HCT116 (cell line): ENCODE measurements at regions not wholly inside any gene's neighbourhood (a gene's known extent, or its start where the extent isn't known, plus 50 kb on each side); places are given as distances from the start of the nearest gene placed in this dataset.

Experiments
- ATAC-seq: fragments of 200-7000 bp; cut with Tn5 transposase; 2 replicates; pipeline ENCODE4 v1.9.1; 2020; ENCODE audit warnings: mild to moderate bottlenecking, moderate library complexity
- BruUV-seq: library from RNA; stranded (reverse); fragments of 400-500 nt; replicated peaks from 2 replicates; lab custom pipeline; 2021; lab: Mats Ljungman, UMichigan
- CTCF ChIA-PET: fragments of 300-600 bp; sonication (Branson Sonifier 250); formaldehyde crosslinking; loops from one replicate; lab custom pipeline; 2021; ENCODE audit warnings: antibody characterized with exemption; lab: Charles Lee
- POLR2A ChIA-PET: fragments of 300-600, 350-600 bp; sonication (Branson Sonifier 250); formaldehyde crosslinking; loops from one replicate; lab custom pipeline; 2021; ENCODE audit warnings: antibody characterized with exemption; lab: Charles Lee
- RAD21 ChIA-PET, 2 experiments: fragments of 300-600 bp; sonication (Branson Sonifier 250); formaldehyde crosslinking; loops; one replicate each; lab custom pipeline; 2023; ENCODE audit warnings: low total read pairs in 2 of 2; ENCODE audit not compliant: uncharacterized antibody in 2 of 2, unreplicated experiment in 2 of 2, low non-redundant PET in 1 of 2; lab: Charles Lee
- DNase-seq: peaks from one replicate; pipeline ENCODE4 v3.0.0-alpha.2; 2010; ENCODE audit warnings: low read depth, low spot score
- H2AFZ ChIP-seq: fragments of 200-600 bp; shearing (Covaris generic), sonication (generic); 2 replicates; pipeline ENCODE4 v1.6.1; 2017; ENCODE audit warnings: low read depth, mixed run types, mixed read lengths, antibody characterized with exemption, low read length; ENCODE audit not compliant: poor library complexity, severe bottlenecking
- H3K27ac ChIP-seq: 2 replicates; pipeline ENCODE4 v1.5.1; 2012; ENCODE audit warnings: low read depth, low read length
- H3K27me3 ChIP-seq: fragments of 200-600 bp; sonication (generic); 2 replicates; pipeline ENCODE4 v1.6.1; 2016; ENCODE audit warnings: mixed run types, low read length, mixed read lengths; ENCODE audit not compliant: insufficient read depth
- H3K36me3 ChIP-seq, 2 experiments: fragments of 200-500 bp in 1 of 2; fragments of 200-600 bp in 1 of 2; sonication (Bioruptor generic) in 1 of 2; sonication (generic) in 1 of 2; 2 replicates each; pipeline versions ENCODE4 v1.5.1 to v1.6.1; 2014 to 2016; ENCODE audit warnings: low read length in 2 of 2, inconsistent platforms in 1 of 2, mixed read lengths in 1 of 2, mixed run types in 1 of 2; ENCODE audit not compliant: insufficient read depth in 2 of 2, control insufficient read depth in 1 of 2
- H3K4me1 ChIP-seq, 2 experiments: fragments of 200-600 bp in 1 of 2; sonication (generic) in 1 of 2; 2 replicates each; pipeline versions ENCODE4 v1.5.1 to v1.6.1; 2012 to 2017; ENCODE audit warnings: low read length in 2 of 2, inconsistent platforms in 1 of 2, mild to moderate bottlenecking in 1 of 2, mixed read lengths in 1 of 2, mixed run types in 1 of 2, moderate library complexity in 1 of 2; ENCODE audit not compliant: insufficient read depth in 2 of 2, control insufficient read depth in 1 of 2
- H3K4me2 ChIP-seq: fragments of 200-600 bp; sonication (generic); 2 replicates; pipeline ENCODE4 v1.6.1; 2017; ENCODE audit warnings: mixed run types, low read length, mixed read lengths
- H3K4me3 ChIP-seq, 2 experiments: fragments of 200-600 bp in 1 of 2; sonication (generic) in 1 of 2; replicated peaks in 1 of 2; 2 replicates each; pipeline ENCODE4 v1.5.1; 2011 to 2016; ENCODE audit warnings: low read length in 2 of 2, control low read depth in 1 of 2, low read depth in 1 of 2, mild to moderate bottlenecking in 1 of 2, mixed read lengths in 1 of 2, mixed run types in 1 of 2
- H3K79me2 ChIP-seq: fragments of 200-600 bp; sonication (generic); 2 replicates; pipeline ENCODE4 v1.6.1; 2017; ENCODE audit warnings: mild to moderate bottlenecking, mixed run types, low read length, moderate library complexity, mixed read lengths; ENCODE audit not compliant: insufficient read depth
- H3K9ac ChIP-seq: fragments of 200-600 bp; sonication (generic); 2 replicates; pipeline ENCODE4 v1.6.1; 2016; ENCODE audit warnings: low read length, mixed read lengths
- H3K9me2 ChIP-seq: fragments of 200-600 bp; sonication (generic), shearing (Covaris generic); 2 replicates; pipeline ENCODE4 v1.6.1; 2017; ENCODE audit warnings: mixed run types, mild to moderate bottlenecking, moderate library complexity; ENCODE audit not compliant: insufficient read depth
- H3K9me3 ChIP-seq, 2 experiments: fragments of 200-500 bp in 1 of 2; fragments of 200-600 bp in 1 of 2; sonication (Bioruptor generic) in 1 of 2; sonication (generic) in 1 of 2; 2 replicates each; pipeline ENCODE4 v1.6.1; 2014 to 2017; ENCODE audit warnings: low read length in 2 of 2, mixed read lengths in 2 of 2, inconsistent platforms in 1 of 2, low read depth in 1 of 2, mild to moderate bottlenecking in 1 of 2, mixed run types in 1 of 2, moderate library complexity in 1 of 2; ENCODE audit not compliant: control insufficient read depth in 1 of 2, insufficient read depth in 1 of 2
- H4K20me1 ChIP-seq: fragments of 200-600 bp; sonication (generic), shearing (Covaris generic); 2 replicates; pipeline ENCODE4 v1.6.1; 2017; ENCODE audit warnings: mixed run types, mild to moderate bottlenecking, moderate library complexity; ENCODE audit not compliant: insufficient read depth
- CBX3 ChIP-seq: IDR thresholded peaks from 2 replicates; pipeline ENCODE4 v1.6.1; 2012; ENCODE audit warnings: low read depth
- EZH2phosphoT487 ChIP-seq: fragments of 200-600 bp; IDR thresholded peaks from 2 replicates; pipeline ENCODE4 v1.6.1; 2018; ENCODE audit warnings: antibody characterized with exemption, borderline replicate concordance
- FOSL1 ChIP-seq: IDR thresholded peaks from 2 replicates; pipeline ENCODE4 v1.6.1; 2012; ENCODE audit warnings: low read depth
- POLR2A ChIP-seq: IDR thresholded peaks from 2 replicates; pipeline ENCODE4 v1.7.0; 2011; ENCODE audit warnings: borderline replicate concordance; ENCODE audit not compliant: insufficient read depth, insufficient read length; ENCODE audit errors: extremely low read depth
- POLR2AphosphoS5 ChIP-seq: IDR thresholded peaks from 2 replicates; pipeline ENCODE4 v1.6.1; 2011; ENCODE audit warnings: mild to moderate bottlenecking, low read depth, low read length, moderate library complexity
- RAD21 ChIP-seq: IDR thresholded peaks from 2 replicates; pipeline ENCODE4 v1.6.1; 2012; ENCODE audit warnings: low read depth, mild to moderate bottlenecking
- SP1 ChIP-seq: IDR thresholded peaks from 2 replicates; pipeline ENCODE4 v1.6.1; 2012; ENCODE audit warnings: low read depth
- SRF ChIP-seq: IDR thresholded peaks from 2 replicates; pipeline ENCODE4 v1.6.1; 2012; ENCODE audit warnings: low read depth
- ZFX ChIP-seq: fragments of 450-650 bp; IDR thresholded peaks from 2 replicates; pipeline ENCODE4 v1.6.1; 2017
- intact Hi-C: fragments of 100-400 bp; cut with micrococcal nuclease; formaldehyde crosslinking; loops from 2 replicates; pipeline ENCODE4 v1.10.0; 2022
- TF ChIP-seq, protein P1 (sequence below): IDR thresholded peaks from 2 replicates; pipeline ENCODE4 v1.6.1; 2012
- TF ChIP-seq, protein P2 (sequence below), 3 experiments: fragments of 200-600 bp in 1 of 3; sonication (generic) in 1 of 3; IDR thresholded peaks in 2 of 3; conservative IDR thresholded peaks in 1 of 3; 2 replicates each; pipeline ENCODE4 v1.5.1; 2012 to 2017; ENCODE audit warnings: low read depth in 2 of 3, low read length in 2 of 3, antibody characterized with exemption in 1 of 3, borderline replicate concordance in 1 of 3, control low read depth in 1 of 3, mild to moderate bottlenecking in 1 of 3, mixed read lengths in 1 of 3, mixed run types in 1 of 3, moderate library complexity in 1 of 3; ENCODE audit not compliant: insufficient read depth in 1 of 3

DNA sequence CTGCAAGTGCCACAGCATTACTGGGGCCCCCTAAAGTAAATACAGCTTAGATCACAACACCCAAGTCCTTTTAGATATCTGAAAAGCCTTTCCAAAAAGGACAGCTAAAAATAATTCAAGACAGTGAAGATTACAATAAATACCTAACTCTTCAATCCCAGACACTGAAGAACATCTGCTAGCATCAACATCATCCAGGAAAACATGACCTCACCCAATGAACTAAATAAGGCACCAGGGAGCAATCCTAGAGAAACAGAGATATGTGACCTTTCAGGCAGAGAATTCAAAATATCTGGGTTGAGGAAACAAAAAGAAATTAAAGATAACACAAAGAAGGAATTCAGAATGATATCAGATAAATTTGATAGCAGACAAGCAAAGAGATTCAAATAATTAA is 71.7 kb upstream of the TTC14 start:
- Histone ChIP-seq H3K4me1 (no peaks in the 10 kb centered on the region), H3K27me3 (peaks cover 7% of the 10 kb centered on the region; the same call in 1 of the 2 replicates), H3K79me2 (no peaks in the 10 kb centered on the region), H3K9ac (no peak overlapping the region), H3K4me3 (no peak overlapping the region), H3K27ac (no peak overlapping the region), H3K36me3 (no peaks in the 10 kb centered on the region), H3K9me3 (no peaks in the 10 kb centered on the region), H2AFZ (no peak overlapping the region), H3K9me2 (no peaks in the 10 kb centered on the region), H3K4me2 (no peak overlapping the region), H4K20me1 (no peaks in the 10 kb centered on the region; the same call in 1 of the 2 replicates)
- DNase-seq (no peak), ATAC-seq (no peak)
- TF ChIP-seq, protein P1, sequence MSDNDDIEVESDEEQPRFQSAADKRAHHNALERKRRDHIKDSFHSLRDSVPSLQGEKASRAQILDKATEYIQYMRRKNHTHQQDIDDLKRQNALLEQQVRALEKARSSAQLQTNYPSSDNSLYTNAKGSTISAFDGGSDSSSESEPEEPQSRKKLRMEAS, result no peak
- TF ChIP-seq, protein P2, sequence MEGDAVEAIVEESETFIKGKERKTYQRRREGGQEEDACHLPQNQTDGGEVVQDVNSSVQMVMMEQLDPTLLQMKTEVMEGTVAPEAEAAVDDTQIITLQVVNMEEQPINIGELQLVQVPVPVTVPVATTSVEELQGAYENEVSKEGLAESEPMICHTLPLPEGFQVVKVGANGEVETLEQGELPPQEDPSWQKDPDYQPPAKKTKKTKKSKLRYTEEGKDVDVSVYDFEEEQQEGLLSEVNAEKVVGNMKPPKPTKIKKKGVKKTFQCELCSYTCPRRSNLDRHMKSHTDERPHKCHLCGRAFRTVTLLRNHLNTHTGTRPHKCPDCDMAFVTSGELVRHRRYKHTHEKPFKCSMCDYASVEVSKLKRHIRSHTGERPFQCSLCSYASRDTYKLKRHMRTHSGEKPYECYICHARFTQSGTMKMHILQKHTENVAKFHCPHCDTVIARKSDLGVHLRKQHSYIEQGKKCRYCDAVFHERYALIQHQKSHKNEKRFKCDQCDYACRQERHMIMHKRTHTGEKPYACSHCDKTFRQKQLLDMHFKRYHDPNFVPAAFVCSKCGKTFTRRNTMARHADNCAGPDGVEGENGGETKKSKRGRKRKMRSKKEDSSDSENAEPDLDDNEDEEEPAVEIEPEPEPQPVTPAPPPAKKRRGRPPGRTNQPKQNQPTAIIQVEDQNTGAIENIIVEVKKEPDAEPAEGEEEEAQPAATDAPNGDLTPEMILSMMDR (IDR thresholded peaks at IDR 0.05 in 2 of 3, conservative IDR thresholded peaks at IDR 0.05 in 1 of 3; ENCODE audit: borderline replicate concordance in 1 of 3, insufficient read depth in 1 of 3, low read depth in 2 of 3, low read length in 2 of 3), result no peak
- TF ChIP-seq EZH2phosphoT487 (no peak), FOSL1 (no peak)
- no TSS peak for BruUV-seq
- ChIA-PET CTCF (no interaction called here), RAD21 (no interaction called here), POLR2A (no interaction called here)
- intact Hi-C loops, result no loop called here

DNA sequence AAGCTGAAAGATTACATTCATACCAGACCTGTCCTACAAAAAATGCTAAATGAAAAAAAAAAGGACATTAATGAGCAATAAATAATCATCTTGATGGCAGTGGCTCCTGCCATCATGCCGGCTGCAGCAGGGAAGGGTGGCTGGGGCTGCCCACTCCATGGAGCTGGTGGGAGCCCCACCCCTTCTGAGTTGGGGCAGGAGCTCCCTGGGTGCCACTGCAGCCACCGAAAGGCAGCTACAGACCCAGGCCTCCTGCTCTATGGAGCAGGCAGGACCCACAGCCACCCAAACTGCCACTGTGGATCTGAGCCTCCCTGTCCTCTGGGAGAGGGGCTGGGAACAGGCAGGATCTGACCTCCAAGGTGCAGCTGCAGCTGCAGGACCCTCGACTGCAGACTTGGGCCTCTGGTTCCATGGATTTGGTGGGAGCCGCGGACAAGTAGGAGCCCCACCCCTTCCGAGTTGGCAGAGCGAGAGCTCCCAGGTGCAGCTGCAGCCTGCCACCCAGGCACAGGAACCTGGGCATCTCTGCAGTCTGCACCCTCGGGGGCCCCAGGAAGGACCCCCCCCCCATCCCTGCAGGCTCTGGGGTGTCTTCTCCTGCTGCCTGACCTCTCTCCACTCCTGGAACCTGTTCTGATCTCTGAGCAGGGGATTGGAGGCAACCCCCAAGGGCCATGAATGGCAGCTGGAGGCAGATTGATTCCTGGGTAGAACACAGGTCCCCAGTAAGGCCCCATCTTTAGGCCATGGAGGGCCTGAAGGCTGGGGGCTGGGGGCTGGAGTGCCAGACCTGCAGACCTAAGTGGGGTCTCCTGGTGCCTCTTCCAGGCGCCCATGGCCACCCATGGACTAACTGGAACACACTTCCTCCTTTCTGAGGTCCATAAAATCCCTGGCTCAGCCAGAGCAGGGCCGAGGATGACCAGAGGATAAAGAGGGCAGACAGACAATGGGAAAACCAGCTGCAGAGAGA is 70.4 kb upstream of the TTC14 start:
- ChIA-PET POLR2A (no interaction called here), CTCF (no interaction called here), RAD21 (no interaction called here)
- H3K27ac ChIP-seq, result no peak overlapping the region
- no peak for DNase-seq
- BruUV-seq, result no TSS peak
- H4K20me1 ChIP-seq, result no peaks in the 10 kb centered on the region
- no peak for ATAC-seq
- intact Hi-C loops, result no loop called here
- no peaks in the 10 kb centered on the region for H3K36me3 ChIP-seq
- H3K4me1 ChIP-seq, result no peaks in the 10 kb centered on the region
- peaks cover 16% of the 10 kb centered on the region for H3K27me3 ChIP-seq
- no peak overlapping the region for H3K9ac ChIP-seq
- no peak overlapping the region for H3K4me3 ChIP-seq
- no peaks in the 10 kb centered on the region for H3K79me2 ChIP-seq
- no peak overlapping the region for H3K4me2 ChIP-seq
- H3K9me3 ChIP-seq, result no peaks in the 10 kb centered on the region
- no peak overlapping the region for H2AFZ ChIP-seq
- H3K9me2 ChIP-seq, result no peaks in the 10 kb centered on the region
- no peak for TF ChIP-seq RAD21
- TF ChIP-seq SRF, result no peak
- TF ChIP-seq POLR2A, result no peak
- TF ChIP-seq, protein P2 (IDR thresholded peaks at IDR 0.05 in 2 of 3, conservative IDR thresholded peaks at IDR 0.05 in 1 of 3; ENCODE audit: borderline replicate concordance in 1 of 3, insufficient read depth in 1 of 3, low read depth in 2 of 3, low read length in 2 of 3), result no peak
- no peak for TF ChIP-seq SP1
- TF ChIP-seq CBX3, result no peak
- TF ChIP-seq POLR2AphosphoS5, result no peak
- no peak for TF ChIP-seq EZH2phosphoT487
- TF ChIP-seq FOSL1, result no peak
- TF ChIP-seq ZFX, result no peak
